ENCODE measurements at regions not wholly inside any gene's neighbourhood (a gene's known extent, or its start where the extent isn't known, plus 50 kb on each side); places are given as distances from the start of the nearest gene placed in this dataset.
A peak's percentile ranks its signal among the peaks of the same experiment; 100 is the strongest.
"Not testable (repeated sequence)": the region's sequence is repeated elsewhere in the genome, so short reads cannot be mapped to it uniquely, and the experiment has no call there.

DNA sequence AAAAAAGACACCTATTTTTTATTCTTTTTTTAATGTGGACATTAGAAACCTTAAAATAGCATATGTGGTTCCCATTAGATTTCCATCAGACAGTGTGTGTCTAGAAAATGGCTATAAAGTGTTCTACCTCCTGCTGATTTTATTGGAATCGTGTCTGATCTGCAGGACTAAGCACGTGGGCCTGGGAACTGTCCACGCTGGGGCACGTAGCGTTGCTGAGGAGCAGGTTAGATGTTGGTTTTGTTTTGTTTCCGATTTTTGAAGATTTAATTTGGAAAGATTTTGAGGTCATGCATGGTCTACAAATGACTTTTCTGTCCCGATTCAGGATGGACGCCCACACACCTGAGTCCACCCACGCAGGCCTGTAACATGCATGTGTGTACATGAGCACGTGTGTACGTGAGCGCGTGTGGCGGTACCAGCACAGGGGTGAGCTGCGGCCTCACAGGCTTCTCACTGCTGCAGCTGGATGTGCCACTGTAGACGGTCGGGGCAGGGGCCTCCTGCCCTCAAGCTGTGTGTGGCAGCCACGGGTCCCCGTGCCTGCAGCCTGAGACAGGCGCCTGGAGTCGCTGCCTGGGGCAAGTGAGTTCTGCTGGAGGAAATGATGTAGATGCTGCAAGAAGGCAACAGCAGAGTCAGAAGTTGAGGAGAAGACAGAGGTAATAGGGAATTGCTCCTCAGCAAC, 99.7 kb upstream of the CTDP1 start:
- DNase-seq: peak; percentile 55

DNA sequence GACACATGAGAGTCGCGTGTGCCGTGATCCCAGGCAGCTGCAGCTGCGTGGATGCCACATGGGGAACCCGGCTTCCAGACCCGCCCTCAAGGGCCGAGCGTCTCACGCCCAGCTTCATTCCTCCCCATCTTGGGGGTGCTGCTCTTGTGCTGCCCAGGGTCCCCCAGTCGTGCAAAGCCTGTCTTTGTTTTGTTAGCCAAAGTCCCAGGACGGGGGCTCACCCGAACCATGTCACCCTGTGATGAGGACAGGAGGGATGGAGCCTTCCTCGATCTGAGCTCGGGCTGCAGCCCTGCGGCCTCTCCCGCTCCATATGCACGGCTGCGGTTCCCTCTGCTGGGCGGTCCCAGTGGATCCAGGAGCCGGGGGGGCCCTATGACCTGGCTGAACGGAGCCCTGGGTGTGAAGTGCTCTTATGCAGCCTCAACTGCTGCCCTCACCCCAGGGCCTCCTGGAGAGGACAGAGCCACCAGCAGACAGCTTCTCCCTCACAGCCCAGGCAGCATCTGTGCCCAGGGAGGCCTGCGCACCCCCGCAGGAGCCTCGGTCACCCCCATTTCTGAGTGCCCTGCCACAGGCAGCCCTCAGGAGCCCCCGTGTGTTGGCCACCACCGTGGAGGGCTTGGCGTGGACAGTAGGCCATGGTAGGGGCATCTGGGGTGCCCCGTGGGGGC, 99.0 kb upstream of the CTDP1 start:
- peak; percentile 49 for DNase-seq

GRCh38 chr18:79581406-79581805, 98.2 kb upstream of the CTDP1 start:
- DNase-seq: peak; percentile 50

- DNase-seq: no peak
Measured at GRCh38 chr18:79581911-79582310, 97.7 kb upstream of the CTDP1 start.

- no peak for DNase-seq
Measured at GRCh38 chr18:79582978-79583377, 96.6 kb upstream of the CTDP1 start.

- DNase-seq: peak; percentile 48
Measured at GRCh38 chr18:79583426-79583825, 96.2 kb upstream of the CTDP1 start.

DNA sequence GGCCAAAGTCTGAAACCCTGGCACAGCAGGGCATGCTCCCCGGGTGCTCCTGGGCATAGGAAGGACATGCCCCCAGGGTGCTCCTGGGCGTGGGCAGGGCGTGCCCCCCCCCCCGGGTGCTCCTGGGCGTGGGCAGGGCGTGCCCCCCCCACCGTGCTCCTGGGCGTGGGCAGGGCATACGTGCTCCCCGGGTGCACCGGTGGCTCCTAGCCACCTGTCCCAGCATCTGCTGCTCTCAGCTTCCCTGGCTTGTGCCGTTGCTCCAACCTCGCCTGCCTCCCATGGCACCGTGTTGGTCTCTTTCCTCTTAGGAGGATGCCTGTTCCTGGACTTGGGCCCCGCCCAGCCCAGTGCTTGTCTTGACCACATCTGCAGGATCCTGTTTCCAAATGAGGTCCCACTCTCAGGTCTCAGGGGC, 95.6 kb upstream of the CTDP1 start:
- DNase-seq: peak; percentile 37

GRCh38 chr18:79584491-79585394, 94.9 kb upstream of the CTDP1 start:
- peak; percentile 51 for DNase-seq

DNA sequence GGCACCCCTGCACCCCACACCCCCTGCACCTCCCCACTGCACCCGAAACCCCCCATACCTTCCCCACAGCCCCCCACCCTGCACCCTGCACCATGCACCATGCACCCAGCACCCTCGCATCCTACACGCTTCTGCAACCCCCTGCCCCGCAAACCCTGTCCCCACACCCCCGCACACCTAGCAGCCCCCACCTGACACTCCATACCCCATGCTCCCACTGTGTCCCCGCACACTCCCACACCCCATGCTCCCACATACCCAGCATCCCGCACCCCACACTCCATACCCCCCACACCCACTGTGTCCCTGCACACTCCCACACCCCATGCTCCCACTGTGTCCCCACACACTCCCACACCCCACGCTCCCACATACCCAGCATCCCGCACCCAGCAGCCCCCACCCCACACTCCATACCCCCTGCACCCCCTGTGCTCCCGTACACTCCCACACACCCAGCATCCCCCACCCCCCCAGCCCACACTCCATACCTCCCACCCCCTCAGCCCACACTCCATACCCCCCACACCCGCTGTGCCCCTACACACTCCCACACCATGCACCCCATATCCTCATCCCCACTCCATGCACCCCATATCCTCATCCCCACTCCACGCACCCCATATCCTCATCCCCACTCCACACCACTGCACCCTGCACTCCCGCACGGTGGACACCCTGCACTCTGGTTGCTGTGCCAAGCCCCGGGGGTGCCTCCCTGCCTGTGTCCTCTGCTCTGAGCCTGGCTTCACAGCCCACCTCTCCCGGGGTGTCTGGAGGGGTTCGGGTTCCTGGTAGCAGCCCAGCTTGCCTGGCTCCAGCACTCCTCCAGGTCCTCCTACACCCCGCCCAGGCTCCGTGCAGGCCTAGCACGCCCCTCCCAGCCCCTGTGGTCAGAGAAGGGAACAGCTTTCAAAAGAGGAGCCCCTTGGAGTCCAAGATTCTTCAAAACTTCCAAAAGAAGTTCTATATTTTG, 93.9 kb upstream of the CTDP1 start:
- peak; percentile 51 for DNase-seq

DNA sequence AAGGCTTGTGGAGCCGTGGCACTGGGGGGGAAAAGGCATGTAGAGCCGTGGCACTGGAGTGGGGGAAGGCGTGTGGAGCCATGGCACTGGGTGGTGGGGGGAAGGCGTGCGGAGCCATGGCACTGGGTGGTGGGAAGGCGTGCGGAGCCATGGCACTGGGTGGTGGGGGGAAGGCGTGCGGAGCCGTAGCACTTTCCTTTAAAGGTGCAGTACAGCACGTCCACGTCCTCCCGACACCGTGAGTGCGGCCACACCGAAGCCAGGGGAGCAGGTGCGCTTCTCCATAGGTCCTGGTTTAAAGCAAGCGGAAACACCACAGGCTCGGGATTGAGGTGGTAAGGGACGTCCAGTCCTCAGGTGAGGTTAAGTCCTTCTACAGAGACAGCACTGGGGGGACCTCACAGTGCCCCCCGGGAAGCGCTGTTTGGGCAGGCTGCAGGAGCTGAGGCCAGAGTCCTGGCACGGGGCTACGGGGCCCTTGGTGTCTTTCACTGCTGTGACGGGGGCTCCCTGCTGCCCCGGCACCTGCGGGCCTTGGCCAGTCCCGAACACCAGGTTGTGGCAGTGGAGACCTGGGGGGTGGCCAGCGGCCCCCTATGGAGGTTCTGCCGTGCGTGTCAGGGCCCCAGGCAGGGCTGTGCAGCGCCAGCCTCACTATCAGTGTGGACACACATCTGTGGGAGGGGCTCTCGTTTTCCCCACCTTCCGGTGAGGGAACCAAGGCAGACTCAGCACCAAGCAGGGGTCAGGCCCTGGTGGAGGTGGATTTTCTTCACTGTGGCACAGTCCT, 93.0 kb upstream of the CTDP1 start:
- peak; percentile 60 for DNase-seq

GRCh38 chr18:79587226-79587741, 92.3 kb upstream of the CTDP1 start:
- peak; percentile 27 for DNase-seq

DNA sequence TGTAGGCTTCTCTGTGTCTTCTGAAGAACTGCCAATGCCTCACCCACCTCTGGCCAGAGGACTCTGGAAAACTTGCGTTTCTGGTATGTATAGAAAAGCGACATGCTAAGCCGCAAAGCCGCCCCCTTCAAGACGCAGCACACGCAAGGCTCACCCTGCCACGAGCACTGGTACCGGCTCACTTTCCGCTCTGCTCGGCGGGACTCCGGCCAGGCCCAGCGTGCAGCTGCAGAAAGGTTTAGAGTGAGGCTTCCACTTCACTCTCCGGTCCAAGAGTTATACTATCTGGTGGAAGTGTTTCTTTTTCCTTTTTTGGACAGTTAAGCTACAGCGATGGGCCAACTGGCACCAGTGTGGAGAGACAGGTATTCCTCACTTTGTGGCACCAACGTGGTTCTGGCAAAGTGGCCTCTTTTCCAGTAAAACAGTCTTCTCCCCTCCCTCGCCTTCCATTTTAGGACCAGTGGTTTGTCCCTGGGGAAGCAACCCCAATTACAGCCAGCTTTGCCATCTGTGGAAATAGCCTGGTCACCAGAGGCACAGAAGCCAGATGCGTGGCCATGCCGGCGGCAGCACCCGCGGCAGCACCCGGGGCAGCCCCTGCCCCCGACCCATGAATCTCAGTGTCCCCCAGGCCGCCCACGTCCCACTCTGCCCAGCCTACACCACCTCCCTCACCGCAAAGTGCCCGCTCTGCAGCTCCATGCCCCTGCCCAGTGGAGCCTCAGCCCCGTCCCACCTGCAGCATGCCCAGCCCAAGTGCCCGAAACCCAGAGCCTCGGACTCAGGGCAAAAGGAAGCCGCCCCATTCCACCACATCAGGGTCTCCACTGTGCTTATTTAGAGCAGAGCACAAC, 91.6 kb upstream of the CTDP1 start:
- DNase-seq: peak; percentile 56

DNA sequence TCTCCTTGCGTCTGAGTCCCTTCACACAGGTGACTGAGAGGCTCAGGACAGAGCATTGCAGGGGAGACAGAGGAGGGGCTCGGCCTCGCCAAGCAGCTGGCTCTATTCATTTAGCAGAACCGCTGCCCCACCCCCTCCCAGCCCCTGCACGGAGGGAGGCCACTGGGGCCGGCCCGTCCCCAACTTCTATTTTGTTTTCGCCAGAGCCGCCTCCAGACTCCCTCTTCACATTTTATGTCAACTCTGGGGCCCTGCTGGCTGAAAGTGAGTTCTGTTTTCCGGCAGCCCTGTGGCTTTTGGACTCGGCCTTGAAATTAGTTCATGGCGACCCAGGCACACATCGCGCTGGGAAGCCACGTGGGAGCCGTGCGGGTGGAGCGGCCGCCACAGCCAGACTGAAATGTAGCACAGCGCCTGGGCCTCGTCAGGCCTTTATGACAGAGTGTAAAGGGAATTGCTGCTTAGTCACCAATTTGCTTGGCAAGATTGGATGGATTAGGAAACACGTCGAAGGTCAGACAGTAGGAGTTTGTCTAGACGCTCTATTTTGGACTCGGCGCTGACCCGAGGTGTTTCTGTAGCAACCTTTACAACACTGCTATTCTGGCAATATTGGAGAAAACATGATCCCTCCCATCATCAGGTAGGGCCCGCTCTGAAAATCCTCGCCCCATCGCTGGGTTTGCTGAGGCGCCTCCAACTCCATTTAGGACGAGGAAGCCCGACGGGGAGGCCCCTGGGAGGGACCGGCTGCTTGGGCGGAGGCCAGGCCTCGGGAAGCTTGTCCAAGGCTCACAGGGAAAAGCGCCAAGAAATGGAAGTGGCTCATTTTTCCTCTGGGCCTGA, 90.7 kb upstream of the CTDP1 start:
- DNase-seq: no peak

GRCh38 chr18:79589601-79590091, 90.0 kb upstream of the CTDP1 start:
- DNase-seq: no peak

DNA sequence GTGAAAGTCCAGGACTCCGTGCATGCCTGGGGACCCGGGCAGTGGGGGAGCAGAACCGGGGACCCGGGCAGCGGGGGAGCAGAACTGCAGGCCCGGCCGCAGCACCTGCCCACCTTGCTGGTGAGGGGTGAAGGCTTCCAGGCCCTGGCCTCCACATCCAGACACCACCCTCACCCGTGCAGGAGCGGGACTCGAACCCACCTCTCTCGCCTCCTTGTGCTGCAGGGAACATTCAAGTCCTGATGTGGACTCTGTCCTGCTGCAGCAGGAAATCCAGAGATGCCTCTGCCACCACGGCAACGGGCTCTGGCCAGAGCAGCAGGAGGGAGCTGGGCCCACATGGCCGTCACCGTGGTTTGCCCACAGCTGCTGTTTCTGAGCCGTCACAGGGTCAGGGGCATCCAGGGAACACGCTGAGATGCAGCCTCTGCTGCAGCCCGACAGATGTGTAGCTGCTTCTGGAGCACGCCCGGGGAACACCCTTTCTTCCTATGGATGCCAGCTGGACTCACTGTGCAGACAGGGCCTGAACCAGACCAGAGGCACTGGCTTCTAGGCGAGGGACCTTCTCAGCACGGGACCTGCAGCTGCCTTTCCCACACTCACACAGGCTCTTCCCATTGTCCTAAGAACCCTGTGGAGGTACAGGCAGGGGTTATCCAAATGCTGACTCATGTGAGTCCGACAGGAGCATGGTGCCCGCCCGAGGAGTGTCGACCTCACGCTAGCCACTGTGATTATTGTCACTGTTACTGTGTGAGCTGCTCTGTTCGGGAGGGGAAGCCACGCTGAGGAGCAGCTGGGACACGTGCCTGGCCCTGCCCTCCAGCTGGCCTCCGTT, 89.2 kb upstream of the CTDP1 start:
- DNase-seq: no peak

DNA sequence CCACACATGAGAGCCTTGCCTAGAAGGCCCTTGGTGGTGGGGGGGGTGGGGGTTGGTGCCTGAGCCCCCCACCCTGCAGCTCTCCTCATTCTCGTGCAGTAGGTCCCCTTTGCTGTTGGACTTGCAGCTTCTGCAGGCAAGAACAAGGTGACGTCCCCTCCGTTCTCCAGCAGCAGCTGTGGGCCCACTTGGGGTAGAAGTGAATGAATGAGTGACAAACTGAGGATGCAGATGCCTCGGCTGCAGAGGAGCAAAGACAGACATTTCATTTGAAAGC, 88.6 kb upstream of the CTDP1 start:
- DNase-seq: no peak

DNA sequence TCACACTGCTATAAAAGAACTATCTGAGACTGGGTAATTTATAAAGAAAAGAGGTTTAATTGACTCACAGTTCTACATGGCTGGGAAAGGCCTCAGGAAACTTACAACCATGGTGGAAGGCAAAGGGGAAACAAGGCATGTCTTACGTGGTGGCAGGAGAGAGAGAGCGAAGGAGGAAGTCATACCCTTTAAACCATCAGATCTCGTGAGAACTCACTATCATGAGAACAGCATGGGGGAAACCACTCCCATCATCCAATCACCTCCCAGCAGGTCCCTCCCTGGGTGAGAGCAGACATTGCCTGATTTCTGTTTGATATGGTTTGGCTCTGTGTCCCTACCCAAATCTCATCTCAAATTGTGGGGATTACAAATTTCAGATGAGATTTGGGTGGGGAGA, 86.9 kb upstream of the CTDP1 start:
- not testable (repeated sequence) for DNase-seq

- no peak for DNase-seq
Measured at GRCh38 chr18:79595876-79596374, 83.7 kb upstream of the CTDP1 start.
